ENCODE measurements at regions not wholly inside any gene's neighbourhood (a gene's known extent, or its start where the extent isn't known, plus 50 kb on each side); places are given as distances from the start of the nearest gene placed in this dataset.

DNA sequence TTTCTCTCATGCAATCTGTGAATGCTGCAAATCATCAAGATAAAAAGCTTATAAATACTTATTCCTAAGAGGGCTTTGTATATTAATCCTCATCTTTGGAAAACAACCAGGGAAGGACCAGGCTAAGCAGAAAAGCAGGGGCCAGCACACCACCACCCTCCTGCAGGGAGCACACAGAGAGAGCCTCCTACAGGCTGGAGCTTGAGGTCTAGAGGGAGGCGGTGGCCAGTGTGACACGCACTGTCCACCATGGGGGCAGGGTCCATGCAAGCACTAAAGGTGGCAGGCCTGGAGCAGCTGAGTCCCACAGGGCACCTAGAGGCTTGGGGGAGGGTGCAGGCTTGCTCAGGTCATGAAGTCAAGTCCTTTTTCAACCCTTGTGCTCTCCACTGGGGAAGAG lies 236.9 kb downstream of the TACR3 start:
- TF ChIP-seq, protein P1, sequence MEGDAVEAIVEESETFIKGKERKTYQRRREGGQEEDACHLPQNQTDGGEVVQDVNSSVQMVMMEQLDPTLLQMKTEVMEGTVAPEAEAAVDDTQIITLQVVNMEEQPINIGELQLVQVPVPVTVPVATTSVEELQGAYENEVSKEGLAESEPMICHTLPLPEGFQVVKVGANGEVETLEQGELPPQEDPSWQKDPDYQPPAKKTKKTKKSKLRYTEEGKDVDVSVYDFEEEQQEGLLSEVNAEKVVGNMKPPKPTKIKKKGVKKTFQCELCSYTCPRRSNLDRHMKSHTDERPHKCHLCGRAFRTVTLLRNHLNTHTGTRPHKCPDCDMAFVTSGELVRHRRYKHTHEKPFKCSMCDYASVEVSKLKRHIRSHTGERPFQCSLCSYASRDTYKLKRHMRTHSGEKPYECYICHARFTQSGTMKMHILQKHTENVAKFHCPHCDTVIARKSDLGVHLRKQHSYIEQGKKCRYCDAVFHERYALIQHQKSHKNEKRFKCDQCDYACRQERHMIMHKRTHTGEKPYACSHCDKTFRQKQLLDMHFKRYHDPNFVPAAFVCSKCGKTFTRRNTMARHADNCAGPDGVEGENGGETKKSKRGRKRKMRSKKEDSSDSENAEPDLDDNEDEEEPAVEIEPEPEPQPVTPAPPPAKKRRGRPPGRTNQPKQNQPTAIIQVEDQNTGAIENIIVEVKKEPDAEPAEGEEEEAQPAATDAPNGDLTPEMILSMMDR (IDR thresholded peaks at IDR 0.05) = no peak
- TF ChIP-seq POLR2A (IDR thresholded peaks at IDR 0.05) = no peak
